NOMO-1 (cell line): ENCODE measurements at regions not wholly inside any gene's neighbourhood (a gene's known extent, or its start where the extent isn't known, plus 50 kb on each side); places are given as distances from the start of the nearest gene placed in this dataset.
"Not testable (repeated sequence)": the region's sequence is repeated elsewhere in the genome, so short reads cannot be mapped to it uniquely, and the experiment has no call there.

Experiments
- DNase-seq, 2 experiments: peaks; one replicate each; lab custom pipeline; 2025; ENCODE audit not compliant: unreplicated experiment in 2 of 2; lab: John Stamatoyannopoulos, UW

GRCh38 chr1:68826836-68827235, 330.0 kb upstream of the DEPDC1 start:
- DNase-seq: no peak

DNA sequence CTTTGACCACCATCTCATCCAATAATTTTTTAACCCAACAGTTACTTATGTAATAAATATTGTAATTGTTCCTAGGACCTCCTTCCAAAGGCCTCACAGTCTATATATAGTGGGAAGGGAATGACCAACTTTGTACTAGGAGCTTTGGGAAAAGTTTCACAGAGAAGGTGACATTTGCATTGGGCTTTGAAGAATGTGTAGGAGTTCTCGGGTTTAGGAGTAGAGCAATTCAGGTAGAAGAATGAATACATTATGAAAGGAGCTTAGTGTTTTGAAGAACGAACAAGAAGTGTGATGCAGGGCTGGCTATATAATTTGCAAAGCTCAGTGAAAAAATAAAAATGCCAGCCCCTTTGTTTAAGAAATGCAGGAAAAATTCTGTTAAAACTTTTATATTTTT, 330.4 kb upstream of the DEPDC1 start:
- no peak for DNase-seq

- no peak for DNase-seq
Measured at GRCh38 chr1:68828013-68828412, 331.1 kb upstream of the DEPDC1 start.

- DNase-seq: no peak
Measured at GRCh38 chr1:68831281-68831680, 334.4 kb upstream of the DEPDC1 start.

DNA sequence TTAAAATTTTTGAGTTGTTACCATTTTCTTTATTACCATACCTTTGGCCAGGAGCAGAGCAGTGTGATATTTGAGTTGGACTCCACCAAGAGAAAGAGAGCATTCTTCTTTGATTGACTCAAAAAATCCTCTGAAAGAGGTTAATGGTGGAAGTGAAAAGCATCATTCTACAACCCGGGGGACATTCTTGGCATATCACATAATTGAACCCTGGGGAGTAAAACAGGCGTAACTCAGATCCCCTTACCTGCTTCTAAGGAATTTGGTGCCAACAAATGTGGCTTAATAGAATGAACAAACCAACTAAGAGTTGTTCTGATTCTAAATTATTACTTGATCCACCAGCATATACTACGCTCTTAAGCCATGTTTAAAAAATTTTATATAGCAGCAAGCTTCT, 351.1 kb upstream of the DEPDC1 start:
- DNase-seq: no peak

- DNase-seq: no peak
Measured at GRCh38 chr1:68868606-68869005, 371.7 kb upstream of the DEPDC1 start.

DNA sequence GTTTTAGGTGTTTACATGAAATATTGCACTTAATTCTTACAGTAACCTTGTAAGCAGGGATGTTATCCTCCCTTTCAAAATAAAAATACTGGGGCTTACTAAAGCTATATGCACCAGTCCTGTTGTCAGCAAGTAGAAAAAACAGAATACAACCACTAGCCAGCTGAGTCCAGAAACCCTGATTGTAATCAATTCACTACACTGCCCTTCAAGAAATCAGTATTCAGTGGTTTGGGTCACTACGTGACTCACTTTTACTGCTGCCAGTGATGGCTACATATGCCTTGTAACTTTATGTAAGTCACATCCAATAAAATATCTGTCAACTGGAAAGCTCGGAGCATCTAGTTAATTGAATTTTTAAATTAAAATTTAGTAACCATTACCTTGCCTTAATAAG, 376.3 kb upstream of the DEPDC1 start:
- no peak for DNase-seq

GRCh38 chr1:68881330-68882194, 384.7 kb upstream of the DEPDC1 start:
- DNase-seq: not testable (repeated sequence)

- DNase-seq: no peak
Measured at GRCh38 chr1:68889471-68889870, 392.6 kb upstream of the DEPDC1 start.

- DNase-seq: no peak
Measured at GRCh38 chr1:68890736-68891135, 393.9 kb upstream of the DEPDC1 start.

DNA sequence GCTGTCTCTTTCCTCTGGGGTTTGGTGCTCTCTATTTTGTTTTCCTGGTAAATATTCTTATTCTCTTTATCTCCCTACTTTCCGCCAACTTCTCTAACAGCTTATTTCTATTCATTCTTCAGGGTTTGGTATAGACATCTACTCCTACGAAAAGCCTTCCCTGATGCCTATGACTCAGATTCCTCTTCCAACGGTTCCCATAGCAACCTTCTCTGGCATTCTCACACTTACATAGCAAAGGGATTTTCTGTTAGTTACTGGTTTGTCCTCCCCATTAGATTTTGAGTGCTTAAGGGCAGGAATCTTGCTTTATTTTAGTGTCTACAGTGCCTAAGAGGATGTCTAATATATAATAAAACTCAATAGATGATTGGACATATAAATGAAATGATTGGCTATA, 407.6 kb upstream of the DEPDC1 start:
- DNase-seq: no peak

DNA sequence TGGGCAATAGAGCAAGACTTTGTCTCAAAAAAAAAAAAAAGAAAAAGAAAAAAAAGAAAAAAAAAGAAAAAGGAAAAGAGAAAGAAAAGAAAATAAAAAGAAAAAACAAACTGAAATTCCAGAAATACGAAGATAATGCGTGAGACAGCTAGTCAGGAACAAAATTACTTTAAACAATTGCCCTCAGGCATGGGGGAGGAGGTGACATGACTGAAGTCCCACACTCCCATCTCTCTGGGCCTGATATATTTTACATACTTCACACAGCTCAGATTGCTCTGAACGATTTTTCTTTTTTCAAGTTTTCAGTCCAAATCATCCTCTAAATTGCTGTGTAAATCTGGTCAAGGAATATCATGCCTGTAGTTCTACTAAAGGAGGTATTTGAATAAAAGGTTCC, 409.5 kb upstream of the DEPDC1 start:
- no peak for DNase-seq

DNA sequence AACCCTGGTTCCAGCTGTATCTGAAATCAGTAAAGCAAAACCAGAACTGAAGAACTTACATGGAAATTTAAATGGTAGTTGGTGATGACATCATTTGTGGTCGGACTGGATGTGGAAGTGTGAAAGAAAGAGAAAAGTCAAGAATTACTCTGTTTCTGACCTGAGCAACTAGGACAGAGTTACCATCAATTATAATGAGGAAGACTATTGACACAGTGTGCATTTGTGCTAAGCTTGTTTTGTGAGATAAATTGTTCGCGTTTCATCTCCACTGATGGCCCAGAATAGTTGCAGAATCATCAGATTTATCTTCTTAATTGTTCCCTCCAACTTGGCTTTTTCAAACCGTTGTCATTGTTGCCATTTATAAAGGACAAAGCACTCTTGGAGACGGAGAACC, 410.6 kb upstream of the DEPDC1 start:
- DNase-seq: no peak

- no peak for DNase-seq
Measured at GRCh38 chr1:68908316-68908715, 411.4 kb upstream of the DEPDC1 start.

- no peak for DNase-seq
Measured at GRCh38 chr1:68916221-68916902, 419.5 kb upstream of the DEPDC1 start.

DNA sequence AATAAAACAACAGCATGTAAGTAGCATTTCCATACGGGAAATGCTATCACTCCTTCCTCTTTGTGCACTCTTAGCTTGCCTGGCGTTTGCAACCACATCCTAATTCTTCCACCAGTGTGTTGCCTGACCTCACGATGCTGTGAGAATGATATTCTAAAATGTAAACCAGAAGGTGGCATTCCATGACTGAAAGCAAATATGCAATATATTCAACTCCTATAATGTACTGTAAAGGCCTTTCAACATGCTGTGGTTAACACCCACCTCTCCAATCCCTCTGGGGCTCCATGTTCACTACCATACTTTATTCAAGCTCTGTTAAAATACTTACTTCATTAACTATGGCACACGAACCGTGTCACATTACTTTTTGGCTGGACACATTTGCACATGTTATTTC, 420.6 kb upstream of the DEPDC1 start:
- DNase-seq: no peak

GRCh38 chr1:68918563-68918962, 421.7 kb upstream of the DEPDC1 start:
- no peak for DNase-seq

DNA sequence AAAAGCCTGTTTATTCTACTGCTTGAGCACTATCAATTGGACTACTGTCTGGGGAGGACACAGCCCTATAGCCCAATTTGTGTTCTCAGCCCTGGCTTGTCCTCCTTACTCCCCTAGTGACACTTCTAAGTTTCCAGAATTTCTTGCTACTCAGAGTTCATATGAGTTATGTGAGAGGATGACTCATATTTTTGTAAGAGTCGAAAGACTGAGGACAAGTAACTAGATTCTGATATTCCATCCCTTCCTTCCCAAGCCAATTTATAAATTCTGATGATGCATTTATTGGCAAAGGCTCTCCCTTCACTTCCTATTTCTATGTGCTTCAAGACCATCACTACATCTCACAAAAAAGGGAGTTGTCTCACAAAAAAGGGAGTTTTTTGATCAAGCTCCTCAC, 422.2 kb upstream of the DEPDC1 start:
- DNase-seq: no peak

DNA sequence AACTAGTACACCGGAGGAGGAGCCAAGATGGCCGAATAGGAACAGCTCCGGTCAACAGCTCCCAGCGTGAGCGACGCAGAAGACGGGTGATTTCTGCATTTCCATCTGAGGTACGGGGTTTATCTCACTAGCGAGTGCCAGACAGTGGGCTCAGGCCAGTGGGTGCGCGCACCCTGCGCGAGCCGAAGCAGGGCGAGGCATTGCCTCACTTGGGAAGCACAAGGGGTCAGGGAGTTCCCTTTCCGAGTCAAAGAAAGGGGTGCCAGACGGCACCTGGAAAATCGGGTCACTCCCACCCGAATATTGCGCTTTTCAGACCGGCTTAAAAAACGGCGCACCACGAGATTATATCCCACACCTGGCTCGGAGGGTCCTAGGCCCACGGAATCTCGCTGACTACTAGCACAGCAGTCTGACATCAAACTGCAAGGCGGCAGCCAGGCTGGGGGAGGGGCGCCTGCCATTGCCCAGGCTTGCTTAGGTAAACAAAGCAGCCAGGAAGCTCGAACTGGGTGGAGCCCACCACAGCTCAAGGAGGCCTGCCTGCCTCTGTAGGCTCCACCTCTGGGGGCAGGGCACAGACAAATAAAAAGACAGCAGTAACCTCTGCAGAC, 426.7 kb upstream of the DEPDC1 start:
- not testable (repeated sequence) for DNase-seq

DNA sequence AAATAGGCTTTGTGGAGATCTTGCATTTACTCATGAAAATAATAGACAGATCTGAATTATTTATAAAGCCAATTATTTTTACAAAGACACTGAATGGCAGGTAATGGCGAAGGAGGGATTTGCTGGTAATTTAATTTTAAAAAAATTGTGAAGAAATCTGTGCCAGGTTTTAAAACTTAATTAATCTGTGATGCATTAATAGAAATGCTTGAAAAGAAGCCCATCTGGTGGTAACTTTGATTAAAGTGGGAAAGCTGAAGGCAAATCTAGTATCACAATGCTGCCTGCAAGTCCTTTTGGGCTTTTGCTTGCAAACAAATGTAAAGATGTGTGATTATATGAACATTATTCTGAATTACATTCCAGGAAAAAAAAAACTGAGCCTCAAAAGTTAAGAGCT, 433.2 kb upstream of the DEPDC1 start:
- no peak for DNase-seq

DNA sequence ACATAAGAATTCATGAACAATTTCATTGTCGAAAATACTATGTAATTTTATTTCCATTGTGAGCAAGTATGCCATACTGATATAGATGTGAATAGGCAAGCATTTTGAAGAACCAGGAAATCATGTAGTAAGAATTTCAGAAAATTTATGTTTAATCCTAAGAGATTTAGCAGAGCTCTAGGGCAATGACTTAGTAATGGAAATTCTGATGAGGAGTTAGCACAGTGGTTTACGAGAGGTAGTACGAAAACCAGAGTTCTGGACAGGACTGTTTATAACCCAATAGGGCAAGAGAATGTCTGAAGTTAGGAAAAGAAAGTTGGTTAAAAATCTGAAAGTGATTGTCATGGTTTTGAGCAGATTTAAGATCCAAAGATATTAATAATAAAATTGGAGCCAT, 439.6 kb upstream of the DEPDC1 start:
- no peak for DNase-seq
